GM06990 (cell line): ENCODE measurements at regions not wholly inside any gene's neighbourhood (a gene's known extent, or its start where the extent isn't known, plus 50 kb on each side); places are given as distances from the start of the nearest gene placed in this dataset.
"Not testable (repeated sequence)": the region's sequence is repeated elsewhere in the genome, so short reads cannot be mapped to it uniquely, and the experiment has no call there.

Experiments
- DNase-seq: peaks from one replicate; pipeline ENCODE4 v3.0.0-alpha.2; 2011; ENCODE audit not compliant: insufficient read length; ENCODE audit errors: extremely low read depth
- H3K27me3 ChIP-seq: replicated peaks from 2 replicates; pipeline ENCODE4 v1.6.0; 2011; ENCODE audit warnings: low read length; ENCODE audit not compliant: control insufficient read depth, insufficient read depth
- H3K36me3 ChIP-seq: 2 replicates; pipeline ENCODE4 v1.5.1; 2011; ENCODE audit warnings: low read length; ENCODE audit not compliant: control insufficient read depth, insufficient read depth
- H3K4me3 ChIP-seq: replicated peaks from 2 replicates; pipeline ENCODE4 v1.5.1; 2011; ENCODE audit warnings: low read depth, mild to moderate bottlenecking, control low read depth, low read length
- CTCF ChIP-seq: IDR thresholded peaks from 2 replicates; pipeline ENCODE4 v1.5.1; 2011; ENCODE audit warnings: low read length, control low read depth, mild to moderate bottlenecking, inconsistent platforms; ENCODE audit not compliant: insufficient read depth, poor library complexity, severe bottlenecking

GRCh38 chr5:138685193-138685745 is 68.0 kb upstream of the CTNNA1 start:
- no peaks in the 10 kb centered on the region for H3K36me3 ChIP-seq
- no peak overlapping the region for H3K4me3 ChIP-seq
- TF ChIP-seq CTCF: no peak
- H3K27me3 ChIP-seq: no peaks in the 10 kb centered on the region
- no peak for DNase-seq

- H3K4me3 ChIP-seq, H3K36me3 ChIP-seq, H3K27me3 ChIP-seq, DNase-seq: not testable (repeated sequence)
These were observed 70.8 kb upstream of the CTNNA1 start for GRCh38 chr5:138682462-138682861.

GRCh38 chr5:138678826-138679225 is 74.4 kb upstream of the CTNNA1 start:
- H3K4me3 ChIP-seq, H3K27me3 ChIP-seq, DNase-seq, H3K36me3 ChIP-seq: not testable (repeated sequence)

GRCh38 chr5:138677782-138678181 is 75.4 kb upstream of the CTNNA1 start:
- Histone ChIP-seq H3K27me3 (no peaks in the 10 kb centered on the region), H3K4me3 (no peak overlapping the region), H3K36me3 (no peaks in the 10 kb centered on the region)
- no peak for DNase-seq
- TF ChIP-seq CTCF: no peak

- Histone ChIP-seq H3K36me3 (no peaks in the 10 kb centered on the region), H3K4me3 (no peak overlapping the region)
These were observed 76.5 kb upstream of the CTNNA1 start for GRCh38 chr5:138676556-138677193.

GRCh38 chr5:138676002-138676401 is 77.2 kb upstream of the CTNNA1 start:
- no peak for DNase-seq
- Histone ChIP-seq H3K27me3 (no peaks in the 10 kb centered on the region), H3K4me3 (no peak overlapping the region), H3K36me3 (no peaks in the 10 kb centered on the region)
- no peak for TF ChIP-seq CTCF

More at GRCh38 chr5:138676556-138677193, 76.5 kb upstream of the CTNNA1 start:
- TF ChIP-seq CTCF: no peak
- H3K27me3 ChIP-seq: no peaks in the 10 kb centered on the region
- DNase-seq: no peak
